PC-3 (cell line): ENCODE measurements at regions not wholly inside any gene's neighbourhood (a gene's known extent, or its start where the extent isn't known, plus 50 kb on each side); places are given as distances from the start of the nearest gene placed in this dataset.

Experiments used
- ATAC-seq: fragments of 200-7000 bp; cut with Tn5 transposase; 2 replicates; pipeline ENCODE4 v1.9.1; 2020; ENCODE audit warnings: mild to moderate bottlenecking, moderate library complexity
- BruUV-seq: library from RNA; stranded (reverse); fragments of 400-500 nt; replicated peaks from 2 replicates; lab custom pipeline; 2021; lab: Mats Ljungman, UMichigan
- CTCF ChIA-PET: fragments of 300-600 bp; sonication (Branson Sonifier 250); formaldehyde crosslinking; loops from one replicate; lab custom pipeline; 2022; ENCODE audit warnings: antibody characterized with exemption; lab: Charles Lee
- POLR2A ChIA-PET: fragments of 300-600 bp; sonication (Branson Sonifier 250); formaldehyde crosslinking; loops from one replicate; lab custom pipeline; 2022; ENCODE audit warnings: antibody characterized with exemption; ENCODE audit not compliant: unreplicated experiment; lab: Charles Lee
- DNase-seq: peaks from one replicate; pipeline ENCODE4 v3.0.0-alpha.2; 2015
- H2AFZ ChIP-seq: fragments of 300-600 bp; sonication (generic); 2 replicates; pipeline ENCODE4 v1.6.0; 2016; ENCODE audit warnings: antibody characterized with exemption, low read length
- H3F3A ChIP-seq: fragments of 300-600 bp; sonication (generic); one replicate; pipeline ENCODE4 v1.6.0; 2017; ENCODE audit warnings: antibody characterized with exemption, low read length, control low read depth, mild to moderate bottlenecking; ENCODE audit not compliant: unreplicated experiment
- H3K27ac ChIP-seq: fragments of 300-600 bp; sonication (generic); 2 replicates; pipeline ENCODE4 v1.5.1; 2016; ENCODE audit warnings: mild to moderate bottlenecking, low read length
- H3K27me3 ChIP-seq: fragments of 300-600 bp; sonication (generic); 2 replicates; pipeline ENCODE4 v1.6.1; 2016; ENCODE audit warnings: low read length, mixed read lengths
- H3K36me3 ChIP-seq: fragments of 300-600 bp; sonication (generic); 2 replicates; pipeline ENCODE4 v1.6.1; 2016; ENCODE audit warnings: low read depth, mixed run types, low read length, mixed read lengths
- H3K4me1 ChIP-seq: fragments of 300-600 bp; sonication (generic); 2 replicates; pipeline ENCODE4 v1.5.1; 2016; ENCODE audit warnings: low read length; ENCODE audit not compliant: insufficient read depth
- H3K4me2 ChIP-seq: fragments of 300-600 bp; sonication (generic); 2 replicates; pipeline ENCODE4 v1.6.0; 2016; ENCODE audit warnings: low read length
- H3K4me3 ChIP-seq: fragments of 300-600 bp; sonication (generic); 2 replicates; pipeline ENCODE4 v1.5.1; 2016; ENCODE audit warnings: mild to moderate bottlenecking, low read length, mixed read lengths
- H3K79me2 ChIP-seq: fragments of 300-600 bp; sonication (generic); 2 replicates; pipeline ENCODE4 v1.6.1; 2017; ENCODE audit warnings: low read length, mixed read lengths
- H3K9ac ChIP-seq: fragments of 300-600 bp; sonication (generic); 2 replicates; pipeline ENCODE4 v1.6.0; 2016; ENCODE audit warnings: mild to moderate bottlenecking, low read length
- H3K9me2 ChIP-seq: fragments of 300-600 bp; sonication (generic); replicated peaks from 2 replicates; pipeline ENCODE4 v1.6.1; 2016; ENCODE audit warnings: mixed run types, low read length, mixed read lengths
- H3K9me3 ChIP-seq: fragments of 300-600 bp; sonication (generic); 2 replicates; pipeline ENCODE4 v1.6.1; 2016; ENCODE audit warnings: low read length, mixed read lengths
- H4K20me1 ChIP-seq: fragments of 300-600 bp; sonication (generic); 2 replicates; pipeline ENCODE4 v1.6.1; 2016; ENCODE audit warnings: low read length, mixed read lengths
- EZH2 ChIP-seq: fragments of 300-600 bp; sonication (generic); IDR thresholded peaks from one replicate; pipeline ENCODE4 v1.6.1; 2017; ENCODE audit warnings: antibody characterized with exemption, mild to moderate bottlenecking, low read length; ENCODE audit not compliant: unreplicated experiment
- EZH2phosphoT487 ChIP-seq: fragments of 300-600 bp; sonication (generic); IDR thresholded peaks from 2 replicates; pipeline ENCODE4 v1.6.1; 2018; ENCODE audit warnings: mild to moderate bottlenecking, antibody characterized with exemption, low read length, borderline replicate concordance
- intact Hi-C: fragments of 100-400 bp; cut with micrococcal nuclease; formaldehyde crosslinking; loops from 2 replicates; pipeline ENCODE4 v1.9.0; 2023
- TF ChIP-seq, protein P1 (sequence below): fragments of 300-600 bp; sonication (generic); conservative IDR thresholded peaks from 2 replicates; pipeline ENCODE4 v1.5.1; 2017; ENCODE audit warnings: antibody characterized with exemption, low read depth, mild to moderate bottlenecking, low read length

DNA sequence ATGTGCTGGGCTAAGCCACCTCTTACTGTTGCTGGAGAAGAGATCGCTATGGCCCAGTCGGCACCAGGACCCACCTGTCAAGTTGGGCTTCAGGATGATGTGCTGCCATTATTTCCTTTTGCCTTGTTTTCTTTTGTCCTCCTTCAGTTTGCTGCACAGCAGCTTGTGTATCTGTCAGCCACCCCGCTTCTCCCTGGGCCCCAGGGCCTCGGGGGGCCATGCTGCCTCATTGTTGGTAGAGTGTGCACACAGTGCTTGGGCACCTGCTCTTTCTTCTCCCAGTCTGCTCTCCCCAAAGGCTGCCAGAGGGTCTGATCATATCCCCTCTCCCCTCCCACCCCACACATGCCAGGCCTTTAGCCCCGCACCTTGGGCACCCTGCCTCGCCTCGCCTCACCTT is 185.5 kb upstream of the ATP10A start:
- Histone ChIP-seq H3K27ac (no peak overlapping the region), H3F3A (no peaks in the 10 kb centered on the region), H2AFZ (no peak overlapping the region), H3K27me3 (peaks cover 13% of the 10 kb centered on the region; the same call in 1 of the 2 replicates), H3K36me3 (no peaks in the 10 kb centered on the region), H3K4me1 (no peaks in the 10 kb centered on the region), H3K9me3 (no peaks in the 10 kb centered on the region), H3K9ac (no peak overlapping the region), H3K4me2 (no peak overlapping the region), H3K79me2 (no peaks in the 10 kb centered on the region), H4K20me1 (no peaks in the 10 kb centered on the region), H3K9me2 (no peaks in the 10 kb centered on the region), H3K4me3 (no peak overlapping the region)
- BruUV-seq, result no TSS peak
- CTCF ChIA-PET, result no interaction called here
- intact Hi-C loops, result no loop called here
- no peak for DNase-seq
- TF ChIP-seq EZH2 (no peak), EZH2phosphoT487 (no peak)
- POLR2A ChIA-PET, result no interaction called here
- no peak for ATAC-seq

DNA sequence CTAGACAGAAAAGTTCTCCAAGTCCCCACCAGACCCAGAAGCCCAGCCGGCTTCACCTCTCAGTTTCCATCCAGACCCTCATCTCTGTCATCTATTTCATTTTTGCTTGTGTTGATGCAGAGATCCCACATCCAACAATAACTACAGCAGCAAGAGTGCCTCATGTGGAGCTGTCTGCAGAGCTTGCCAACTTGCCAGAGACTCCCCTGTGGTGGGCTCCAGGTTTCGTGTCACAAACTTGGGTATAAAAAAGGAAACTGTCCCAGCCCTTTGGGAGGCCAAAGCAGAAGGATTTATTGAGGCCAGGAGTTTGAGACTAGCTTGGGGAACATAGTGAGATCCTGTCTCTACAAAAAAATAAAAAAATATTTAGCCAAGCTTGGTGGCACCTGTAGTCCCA is 182.4 kb upstream of the ATP10A start:
- Histone ChIP-seq H3K9ac (no peak overlapping the region), H3K27ac (no peak overlapping the region), H3K9me2 (no peaks in the 10 kb centered on the region), H3K9me3 (no peaks in the 10 kb centered on the region), H3K4me1 (no peaks in the 10 kb centered on the region), H4K20me1 (no peaks in the 10 kb centered on the region), H3K79me2 (no peaks in the 10 kb centered on the region), H3K27me3 (no peaks in the 10 kb centered on the region), H3K36me3 (no peaks in the 10 kb centered on the region), H3K4me3 (no peak overlapping the region), H3K4me2 (no peak overlapping the region), H2AFZ (no peak overlapping the region), H3F3A (no peaks in the 10 kb centered on the region)
- no peak for DNase-seq
- ATAC-seq, result no peak
- intact Hi-C loops, result no loop called here
- CTCF ChIA-PET, result no interaction called here
- POLR2A ChIA-PET, result no interaction called here
- BruUV-seq, result no TSS peak
- TF ChIP-seq EZH2, result no peak
- TF ChIP-seq EZH2phosphoT487, result no peak

DNA sequence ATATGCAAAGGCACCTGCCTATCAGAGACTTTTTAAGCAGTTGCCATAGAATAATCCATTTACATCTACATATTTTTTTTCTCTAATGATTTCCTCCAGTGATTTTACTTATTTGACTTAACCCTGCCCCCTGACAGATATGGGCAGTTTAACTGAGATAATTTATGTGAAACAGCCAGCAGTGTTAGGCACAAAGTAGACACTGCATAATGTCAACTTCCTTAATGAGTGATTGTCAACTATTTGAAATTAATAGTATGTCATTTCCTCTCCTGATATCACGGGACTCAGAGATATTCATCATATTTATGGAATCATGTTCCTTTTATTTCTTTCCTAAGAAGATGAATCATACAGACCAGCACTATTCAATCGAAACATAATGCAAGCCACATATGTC is 179.9 kb upstream of the ATP10A start:
- intact Hi-C loops, result no loop called here
- BruUV-seq, result no TSS peak
- H3K9me2 ChIP-seq, result no peaks in the 10 kb centered on the region
- no peaks in the 10 kb centered on the region for H3K4me1 ChIP-seq
- H3K9ac ChIP-seq, result no peak overlapping the region
- ATAC-seq (no peak), DNase-seq (no peak)
- ChIA-PET CTCF (no interaction called here), POLR2A (no interaction called here)
- no peaks in the 10 kb centered on the region for H3K9me3 ChIP-seq
- no peaks in the 10 kb centered on the region for H3K79me2 ChIP-seq
- no peak overlapping the region for H3K4me3 ChIP-seq
- H3K27me3 ChIP-seq, result no peaks in the 10 kb centered on the region
- no peaks in the 10 kb centered on the region for H3K36me3 ChIP-seq
- no peak overlapping the region for H3K4me2 ChIP-seq
- H4K20me1 ChIP-seq, result no peaks in the 10 kb centered on the region
- no peak overlapping the region for H3K27ac ChIP-seq
- H2AFZ ChIP-seq, result no peak overlapping the region
- H3F3A ChIP-seq, result no peaks in the 10 kb centered on the region
- TF ChIP-seq EZH2phosphoT487 (no peak), EZH2 (no peak)
- TF ChIP-seq, protein P1, sequence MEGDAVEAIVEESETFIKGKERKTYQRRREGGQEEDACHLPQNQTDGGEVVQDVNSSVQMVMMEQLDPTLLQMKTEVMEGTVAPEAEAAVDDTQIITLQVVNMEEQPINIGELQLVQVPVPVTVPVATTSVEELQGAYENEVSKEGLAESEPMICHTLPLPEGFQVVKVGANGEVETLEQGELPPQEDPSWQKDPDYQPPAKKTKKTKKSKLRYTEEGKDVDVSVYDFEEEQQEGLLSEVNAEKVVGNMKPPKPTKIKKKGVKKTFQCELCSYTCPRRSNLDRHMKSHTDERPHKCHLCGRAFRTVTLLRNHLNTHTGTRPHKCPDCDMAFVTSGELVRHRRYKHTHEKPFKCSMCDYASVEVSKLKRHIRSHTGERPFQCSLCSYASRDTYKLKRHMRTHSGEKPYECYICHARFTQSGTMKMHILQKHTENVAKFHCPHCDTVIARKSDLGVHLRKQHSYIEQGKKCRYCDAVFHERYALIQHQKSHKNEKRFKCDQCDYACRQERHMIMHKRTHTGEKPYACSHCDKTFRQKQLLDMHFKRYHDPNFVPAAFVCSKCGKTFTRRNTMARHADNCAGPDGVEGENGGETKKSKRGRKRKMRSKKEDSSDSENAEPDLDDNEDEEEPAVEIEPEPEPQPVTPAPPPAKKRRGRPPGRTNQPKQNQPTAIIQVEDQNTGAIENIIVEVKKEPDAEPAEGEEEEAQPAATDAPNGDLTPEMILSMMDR, result no peak

DNA sequence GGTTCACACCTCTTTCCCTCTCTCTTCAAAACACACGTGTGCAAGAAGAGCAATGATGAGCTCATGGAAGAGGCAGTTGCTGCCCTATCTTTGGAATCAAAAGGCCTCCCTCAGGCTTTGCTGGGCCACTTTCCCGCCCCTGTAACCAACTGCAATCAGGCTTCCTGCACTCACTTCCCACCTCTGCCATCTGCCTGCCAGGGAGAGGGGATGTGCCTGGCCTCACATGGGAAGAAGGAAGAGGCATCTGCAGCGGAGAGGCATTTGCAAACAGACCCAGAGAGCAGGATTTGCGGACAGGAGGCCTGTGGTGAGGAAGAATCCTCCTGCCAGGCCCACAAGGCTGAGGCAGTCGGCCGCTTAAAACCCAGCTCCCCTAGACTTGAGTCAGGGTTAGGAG is 175.6 kb upstream of the ATP10A start:
- no peak for ATAC-seq
- POLR2A ChIA-PET, result no interaction called here
- no TSS peak for BruUV-seq
- no peak for DNase-seq
- no peak overlapping the region for H3K9ac ChIP-seq
- no peaks in the 10 kb centered on the region for H3K79me2 ChIP-seq
- no peaks in the 10 kb centered on the region for H3K36me3 ChIP-seq
- intact Hi-C loops, result no loop called here
- H4K20me1 ChIP-seq, result no peaks in the 10 kb centered on the region
- no peak for TF ChIP-seq EZH2phosphoT487
- TF ChIP-seq, protein P1, result no peak
- no peak for TF ChIP-seq EZH2
- peaks cover 10% of the 10 kb centered on the region for H3K27me3 ChIP-seq
- no peak overlapping the region for H3K4me3 ChIP-seq
- CTCF ChIA-PET, result interaction anchor here (0.7 kb wide), 1 partner anchor 12 kb away, joined by 3 read pairs; no protein-coding TSS in a partner anchor
- no peak overlapping the region for H3K4me2 ChIP-seq
- no peak overlapping the region for H2AFZ ChIP-seq
- no peaks in the 10 kb centered on the region for H3K9me2 ChIP-seq
- H3F3A ChIP-seq, result no peaks in the 10 kb centered on the region
- no peak overlapping the region for H3K27ac ChIP-seq
- no peaks in the 10 kb centered on the region for H3K9me3 ChIP-seq
- H3K4me1 ChIP-seq, result no peaks in the 10 kb centered on the region
